H1 (cell line): ENCODE measurements at regions not wholly inside any gene's neighbourhood (a gene's known extent, or its start where the extent isn't known, plus 50 kb on each side); places are given as distances from the start of the nearest gene placed in this dataset.

Experiments
- CTCF ChIA-PET: fragments of 300-600 bp; sonication (Branson Sonifier 250); formaldehyde crosslinking; loops from one replicate; lab custom pipeline; 2021; ENCODE audit not compliant: partially characterized antibody; lab: Charles Lee
- POLR2A ChIA-PET: fragments of 300-600 bp; sonication (Branson Sonifier 250); formaldehyde crosslinking; loops from one replicate; lab custom pipeline; 2021; ENCODE audit warnings: inconsistent platforms; ENCODE audit not compliant: partially characterized antibody; lab: Charles Lee
- DNase-seq, 2 experiments: peaks; one replicate each; pipeline versions ENCODE4 v3.0.0 to v3.0.0-alpha.2; 2010 to 2022; ENCODE audit warnings: low spot score in 2 of 2, low read depth in 1 of 2, mixed read lengths in 1 of 2
- FAIRE-seq: peaks from 2 replicates; lab custom pipeline; 2011; peaks lifted over from hg19 to GRCh38; lab: Jason Lieb, UNC
- H2AFZ ChIP-seq: 2 replicates; pipeline ENCODE4 v1.8.1; 2012; ENCODE audit warnings: low read length, inconsistent platforms
- H2AK5ac ChIP-seq: 2 replicates; pipeline ENCODE4 v1.6.1; 2013; ENCODE audit warnings: low read depth, low read length
- H2BK120ac ChIP-seq: replicated peaks from 2 replicates; pipeline ENCODE3; 2013; ENCODE audit warnings: low read depth, low read length, inconsistent platforms
- H2BK12ac ChIP-seq: 2 replicates; pipeline ENCODE4 v1.6.1; 2013; ENCODE audit warnings: low read depth, low read length
- H2BK15ac ChIP-seq: 2 replicates; pipeline ENCODE4 v1.6.1; 2013; ENCODE audit warnings: low read length
- H2BK20ac ChIP-seq: 2 replicates; pipeline ENCODE4 v1.6.1; 2013; ENCODE audit warnings: low read length
- H2BK5ac ChIP-seq: 2 replicates; pipeline ENCODE4 v1.6.1; 2013; ENCODE audit warnings: low read depth, low read length
- H3K14ac ChIP-seq: 2 replicates; pipeline ENCODE4 v1.6.1; 2013; ENCODE audit warnings: inconsistent platforms; ENCODE audit not compliant: insufficient read length
- H3K18ac ChIP-seq: 2 replicates; pipeline ENCODE4 v1.6.1; 2013; ENCODE audit warnings: low read length; ENCODE audit errors: extremely low read depth
- H3K23ac ChIP-seq: 2 replicates; pipeline ENCODE4 v1.6.1; 2013; ENCODE audit warnings: inconsistent platforms; ENCODE audit not compliant: insufficient read length
- H3K23me2 ChIP-seq: 2 replicates; pipeline ENCODE4 v1.6.1; 2013; ENCODE audit warnings: low read depth, low read length
- H3K27ac ChIP-seq: 2 replicates; pipeline ENCODE4 v1.6.1; 2011; ENCODE audit warnings: low read depth, low read length, inconsistent platforms
- H3K27me3 ChIP-seq, 4 experiments: replicated peaks in 1 of 4; 1 replicate in 1 of 4; 2 replicates in 3 of 4; pipeline versions ENCODE4 v1.6.1 to v1.8.1; 2011 to 2013; ENCODE audit warnings: low read length in 3 of 4, mild to moderate bottlenecking in 3 of 4, inconsistent platforms in 2 of 4, mixed read lengths in 2 of 4, moderate library complexity in 1 of 4; ENCODE audit not compliant: control insufficient read depth in 3 of 4, insufficient read depth in 3 of 4; ENCODE audit errors: extremely low read depth in 1 of 4
- H3K36me3 ChIP-seq, 4 experiments: 2 replicates each; pipeline versions ENCODE4 v1.6.1 to v1.8.1; 2011 to 2013; ENCODE audit warnings: mild to moderate bottlenecking in 4 of 4, low read length in 3 of 4, moderate library complexity in 2 of 4, control low read depth in 1 of 4, inconsistent platforms in 1 of 4; ENCODE audit not compliant: insufficient read depth in 4 of 4, control insufficient read depth in 2 of 4
- H3K4ac ChIP-seq: replicated peaks from 2 replicates; pipeline ENCODE3; 2013; ENCODE audit warnings: low read length, low read depth, mixed read lengths, inconsistent platforms; ENCODE audit not compliant: insufficient read length
- H3K4me1 ChIP-seq, 4 experiments: replicated peaks in 1 of 4; 1 replicate in 1 of 4; 2 replicates in 3 of 4; pipeline versions ENCODE4 v1.6.1 to v1.8.1; 2011 to 2013; ENCODE audit warnings: low read length in 3 of 4, inconsistent platforms in 2 of 4, mixed read lengths in 1 of 4; ENCODE audit not compliant: insufficient read depth in 4 of 4, control insufficient read depth in 3 of 4
- H3K4me2 ChIP-seq, 2 experiments: 2 replicates each; pipeline versions ENCODE4 v1.6.1 to v1.8.1; 2011 to 2013; ENCODE audit warnings: low read depth in 2 of 2, low read length in 2 of 2, control low read depth in 1 of 2, inconsistent platforms in 1 of 2, mild to moderate bottlenecking in 1 of 2; ENCODE audit not compliant: insufficient read depth in 1 of 2
- H3K4me3 ChIP-seq, 4 experiments: fragments of 200-600, 300-600 bp in 1 of 4; sonication (generic), shearing (Covaris generic), sonication (Bioruptor Twin) in 1 of 4; 2 replicates each; pipeline versions ENCODE4 v1.5.1 to v1.8.1; 2011 to 2016; ENCODE audit warnings: low read length in 4 of 4, low read depth in 3 of 4, control low read depth in 2 of 4, inconsistent platforms in 2 of 4, mild to moderate bottlenecking in 2 of 4, mixed read lengths in 1 of 4, moderate library complexity in 1 of 4; ENCODE audit not compliant: insufficient read depth in 2 of 4; ENCODE audit errors: extremely low read depth in 1 of 4
- H3K56ac ChIP-seq: replicated peaks from 2 replicates; pipeline ENCODE3; 2013; ENCODE audit warnings: low read depth, mild to moderate bottlenecking, mixed read lengths, low read length, inconsistent platforms; ENCODE audit not compliant: insufficient read length
- H3K79me1 ChIP-seq: 2 replicates; pipeline ENCODE4 v1.6.1; 2013; ENCODE audit warnings: low read depth, low read length, control low read depth
- H3K79me2 ChIP-seq, 2 experiments: 2 replicates each; pipeline versions ENCODE4 v1.6.1 to v1.8.1; 2012 to 2013; ENCODE audit warnings: low read length in 2 of 2, mild to moderate bottlenecking in 2 of 2, inconsistent platforms in 1 of 2; ENCODE audit not compliant: insufficient read depth in 2 of 2, control insufficient read depth in 1 of 2
- H3K9ac ChIP-seq, 4 experiments: replicated peaks in 1 of 4; 1 replicate in 1 of 4; 2 replicates in 3 of 4; pipeline versions ENCODE4 v1.6.1 to v1.8.1; 2011 to 2013; ENCODE audit warnings: low read depth in 3 of 4, low read length in 3 of 4, control low read depth in 2 of 4, mild to moderate bottlenecking in 2 of 4, moderate library complexity in 2 of 4, inconsistent platforms in 1 of 4; ENCODE audit errors: extremely low read depth in 1 of 4
- H3K9me3 ChIP-seq, 2 experiments: 2 replicates each; pipeline versions ENCODE4 v1.6.1 to v1.8.1; 2012 to 2013; ENCODE audit warnings: mild to moderate bottlenecking in 2 of 2, moderate library complexity in 2 of 2, control low read depth in 1 of 2, inconsistent platforms in 1 of 2, low read depth in 1 of 2, low read length in 1 of 2, mixed read lengths in 1 of 2; ENCODE audit not compliant: insufficient read depth in 2 of 2
- H4K20me1 ChIP-seq, 2 experiments: replicated peaks in 1 of 2; 2 replicates each; pipeline versions ENCODE3 to v1.8.1; 2011 to 2013; ENCODE audit warnings: inconsistent platforms in 2 of 2, low read length in 2 of 2, mild to moderate bottlenecking in 1 of 2; ENCODE audit not compliant: insufficient read depth in 2 of 2, control insufficient read depth in 1 of 2
- H4K5ac ChIP-seq: 2 replicates; pipeline ENCODE4 v1.6.1; 2013; ENCODE audit warnings: low read length, low read depth, mixed read lengths, inconsistent platforms; ENCODE audit not compliant: insufficient read length
- H4K8ac ChIP-seq: 2 replicates; pipeline ENCODE4 v1.8.0; 2013; ENCODE audit warnings: mild to moderate bottlenecking, moderate library complexity, low read length, inconsistent platforms; ENCODE audit not compliant: insufficient read depth; ENCODE audit errors: extremely low read depth
- H4K91ac ChIP-seq: replicated peaks from 2 replicates; pipeline ENCODE3; 2013; ENCODE audit warnings: low read length, mixed read lengths, inconsistent platforms; ENCODE audit not compliant: insufficient read length
- CTCF ChIP-seq, 3 experiments: IDR thresholded peaks; 1 replicate in 2 of 3; 2 replicates in 1 of 3; pipeline versions ENCODE4 v1.5.1 to v1.6.1; 2011; ENCODE audit warnings: low read length in 3 of 3, mild to moderate bottlenecking in 3 of 3, inconsistent platforms in 2 of 3, low read depth in 1 of 3, moderate library complexity in 1 of 3; ENCODE audit not compliant: insufficient read depth in 1 of 3; ENCODE audit errors: control extremely low read depth in 1 of 3
- E2F6 ChIP-seq: IDR thresholded peaks from 2 replicates; pipeline ENCODE4 v1.6.1; 2012; ENCODE audit warnings: inconsistent platforms
- EP300 ChIP-seq, 2 experiments: IDR thresholded peaks; 1 replicate in 1 of 2; 2 replicates in 1 of 2; pipeline ENCODE4 v1.6.1; 2011 to 2012; ENCODE audit warnings: low read depth in 2 of 2, low read length in 2 of 2, mild to moderate bottlenecking in 2 of 2, borderline replicate concordance in 1 of 2, inconsistent platforms in 1 of 2, moderate library complexity in 1 of 2
- HDAC2 ChIP-seq, 2 experiments: fragments of 300-600 bp in 1 of 2; sonication (generic) in 1 of 2; IDR thresholded peaks; 2 replicates each; pipeline ENCODE4 v1.6.1; 2011 to 2012; ENCODE audit warnings: low read depth in 2 of 2, low read length in 2 of 2, mild to moderate bottlenecking in 2 of 2, moderate library complexity in 2 of 2, borderline replicate concordance in 1 of 2, inconsistent platforms in 1 of 2
- JUND ChIP-seq: IDR thresholded peaks from 2 replicates; pipeline ENCODE4 v1.6.1; 2011; ENCODE audit warnings: mild to moderate bottlenecking, improper control_type of control experiment, low read length
- KDM1A ChIP-seq: fragments of 200-600, 300-600 bp; sonication (generic); IDR thresholded peaks from 2 replicates; pipeline ENCODE4 v1.7.1; 2016; ENCODE audit warnings: mild to moderate bottlenecking, low read length, borderline replicate concordance
- PHF8 ChIP-seq: fragments of 200-600 bp; sonication (generic); conservative IDR thresholded peaks from 2 replicates; pipeline ENCODE4 v1.7.1; 2012; ENCODE audit warnings: low read depth, mild to moderate bottlenecking, inconsistent platforms, low read length, moderate library complexity
- POLR2A ChIP-seq, 2 experiments: IDR thresholded peaks; 1 replicate in 1 of 2; 2 replicates in 1 of 2; pipeline ENCODE4 v1.6.1; 2011; ENCODE audit warnings: low read depth in 2 of 2, low read length in 2 of 2, mild to moderate bottlenecking in 2 of 2; ENCODE audit errors: control extremely low read depth in 1 of 2
- POLR2AphosphoS5 ChIP-seq: IDR thresholded peaks from 2 replicates; pipeline ENCODE4 v1.6.1; 2011; ENCODE audit warnings: low read depth, low read length
- SUZ12 ChIP-seq: fragments of 200-600 bp; sonication (generic); IDR thresholded peaks from 2 replicates; pipeline ENCODE4 v1.6.1; 2012; ENCODE audit warnings: mild to moderate bottlenecking, inconsistent platforms, low read length, moderate library complexity, mixed read lengths
- TEAD4 ChIP-seq: IDR thresholded peaks from 2 replicates; pipeline ENCODE4 v1.6.1; 2012; ENCODE audit warnings: low read depth, low read length, inconsistent platforms, mixed read lengths
- WGBS, 2 experiments: shearing (Covaris generic) in 1 of 2; methylation state at CpG; one replicate each; pipeline versions ENCODE4 v1.1.6 to v1.1.7; 2013 to 2015; ENCODE audit warnings: low lambda C conversion rate in 2 of 2, mixed read lengths in 2 of 2, inconsistent platforms in 1 of 2, low coverage in 1 of 2, missing lambda C conversion rate in 1 of 2; ENCODE audit not compliant: insufficient replicate concordance in 2 of 2, insufficient coverage in 1 of 2, insufficient read length in 1 of 2; ENCODE audit errors: extremely low coverage in 1 of 2, missing lambda C conversion rate in 1 of 2; 5-methylcytosine and 5-hydroxymethylcytosine counted together

- no peak for DNase-seq
- no peak overlapping the region for H3K14ac ChIP-seq
- no peak overlapping the region for H2BK20ac ChIP-seq
- H3K9ac ChIP-seq = no peak overlapping the region
- H3K23ac ChIP-seq = no peak overlapping the region
- no peaks in the 10 kb centered on the region for H3K36me3 ChIP-seq
- H3K4me3 ChIP-seq = no peak overlapping the region
- no peak overlapping the region for H2BK120ac ChIP-seq
- H2AK5ac ChIP-seq = no peak overlapping the region
- H3K4ac ChIP-seq = no peak overlapping the region
- H3K23me2 ChIP-seq = no peaks in the 10 kb centered on the region
- WGBS, 2 experiments = 87% methylated on average over 9 of the region's 9 CpGs; no CpG with 5 or more reads in 1 of the 2 experiments
- no peak overlapping the region for H3K4me2 ChIP-seq
- H4K8ac ChIP-seq = no peak overlapping the region
- H3K9me3 ChIP-seq = peaks cover 0 to 4% of the 10 kb centered on the region in 2 experiments; a peak in 1 of 4 replicates
- CTCF ChIA-PET = interaction anchor here (1.3 kb wide), 1 partner anchor 13 kb away, joined by 3 read pairs; no protein-coding TSS in a partner anchor
- H3K27me3 ChIP-seq = 0 out of 7 replicates have a peak, but pooled peaks cover 0 to 5% (median 0%) of the 10 kb centered on the region in 4 experiments
- no peaks in the 10 kb centered on the region for H4K20me1 ChIP-seq
- H3K18ac ChIP-seq = no peak overlapping the region
- no peak overlapping the region for H4K91ac ChIP-seq
- no peaks in the 10 kb centered on the region; a peak in 1 of 7 replicates for H3K4me1 ChIP-seq
- H4K5ac ChIP-seq = no peak overlapping the region
- no peaks in the 10 kb centered on the region for H3K79me2 ChIP-seq
- no peak overlapping the region for H3K27ac ChIP-seq
- no peak overlapping the region for H2AFZ ChIP-seq
- H2BK12ac ChIP-seq = no peak overlapping the region
- no peak overlapping the region for H2BK15ac ChIP-seq
- FAIRE-seq = no peak
- no peak overlapping the region for H3K56ac ChIP-seq
- no peak overlapping the region for H2BK5ac ChIP-seq
- POLR2A ChIA-PET = interaction anchor here (1.9 kb wide), 1 partner anchor 13 kb away, joined by 5 read pairs; no protein-coding TSS in a partner anchor
- no peaks in the 10 kb centered on the region for H3K79me1 ChIP-seq
- TF ChIP-seq PHF8 (no peak), EP300 (IDR thresholded peaks at IDR 0.05; ENCODE audit: borderline replicate concordance in 1 of 2, low read depth in 2 of 2, low read length in 2 of 2) (no peak), POLR2AphosphoS5 (no peak), CTCF (IDR thresholded peaks at IDR 0.05; ENCODE audit: control extremely low read depth in 1 of 3, insufficient read depth in 1 of 3, low read depth in 1 of 3, low read length in 3 of 3) (no peak), HDAC2 (IDR thresholded peaks at IDR 0.05; ENCODE audit: borderline replicate concordance in 1 of 2, low read depth in 2 of 2, low read length in 2 of 2) (no peak), KDM1A (no peak), SUZ12 (no peak), JUND (no peak), TEAD4 (no peak), E2F6 (no peak), POLR2A (IDR thresholded peaks at IDR 0.05; ENCODE audit: control extremely low read depth in 1 of 2, low read depth in 2 of 2, low read length in 2 of 2) (no peak)
Observed at GRCh38 chr6:5837323-5837722, 169.4 kb downstream of the NRN1 start.
